ENCODE measurements at regions not wholly inside any gene's neighbourhood (a gene's known extent, or its start where the extent isn't known, plus 50 kb on each side); places are given as distances from the start of the nearest gene placed in this dataset.

DNA sequence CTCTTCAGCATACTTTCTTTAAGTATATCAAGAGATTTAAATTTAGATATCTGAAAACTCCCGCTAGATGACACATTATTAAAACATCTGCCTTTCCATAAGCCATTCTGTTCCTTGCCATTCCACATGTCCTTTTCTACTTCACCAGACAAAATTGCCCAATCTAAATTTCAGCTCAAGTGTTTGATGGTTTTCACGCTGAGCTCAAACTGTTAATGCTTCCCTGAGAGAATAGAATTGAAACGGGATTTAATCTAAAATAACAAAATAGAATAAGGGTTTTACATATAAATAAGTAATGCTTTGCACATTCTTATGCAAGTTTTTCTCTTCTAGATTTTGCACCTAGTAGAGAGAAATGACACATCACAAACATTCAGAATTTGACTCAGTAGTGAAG, 764.5 kb upstream of the TENM3 start:
- TF ChIP-seq, protein P1, sequence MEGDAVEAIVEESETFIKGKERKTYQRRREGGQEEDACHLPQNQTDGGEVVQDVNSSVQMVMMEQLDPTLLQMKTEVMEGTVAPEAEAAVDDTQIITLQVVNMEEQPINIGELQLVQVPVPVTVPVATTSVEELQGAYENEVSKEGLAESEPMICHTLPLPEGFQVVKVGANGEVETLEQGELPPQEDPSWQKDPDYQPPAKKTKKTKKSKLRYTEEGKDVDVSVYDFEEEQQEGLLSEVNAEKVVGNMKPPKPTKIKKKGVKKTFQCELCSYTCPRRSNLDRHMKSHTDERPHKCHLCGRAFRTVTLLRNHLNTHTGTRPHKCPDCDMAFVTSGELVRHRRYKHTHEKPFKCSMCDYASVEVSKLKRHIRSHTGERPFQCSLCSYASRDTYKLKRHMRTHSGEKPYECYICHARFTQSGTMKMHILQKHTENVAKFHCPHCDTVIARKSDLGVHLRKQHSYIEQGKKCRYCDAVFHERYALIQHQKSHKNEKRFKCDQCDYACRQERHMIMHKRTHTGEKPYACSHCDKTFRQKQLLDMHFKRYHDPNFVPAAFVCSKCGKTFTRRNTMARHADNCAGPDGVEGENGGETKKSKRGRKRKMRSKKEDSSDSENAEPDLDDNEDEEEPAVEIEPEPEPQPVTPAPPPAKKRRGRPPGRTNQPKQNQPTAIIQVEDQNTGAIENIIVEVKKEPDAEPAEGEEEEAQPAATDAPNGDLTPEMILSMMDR (IDR thresholded peaks at IDR 0.05; ENCODE audit: insufficient read depth, low read depth, low read length), result no peak
- TF ChIP-seq EZH2 (IDR thresholded peaks at IDR 0.05; ENCODE audit: insufficient read depth, low read length), result no peak
